HG03442 (cell line): ENCODE measurements at regions not wholly inside any gene's neighbourhood (a gene's known extent, or its start where the extent isn't known, plus 50 kb on each side); places are given as distances from the start of the nearest gene placed in this dataset.

Experiments used
- ATAC-seq: cut with Tn5 transposase; IDR thresholded peaks from one replicate; pipeline ENCODE4 v1.9.1; 2021; ENCODE audit warnings: mild to moderate bottlenecking, moderate library complexity; ENCODE audit not compliant: unreplicated experiment

- ATAC-seq: no peak
Measured at GRCh38 chr7:41312235-41312634, 390.7 kb downstream of the INHBA start.

GRCh38 chr7:41311301-41311700, 391.6 kb downstream of the INHBA start:
- ATAC-seq: no peak

- no peak for ATAC-seq
Measured at GRCh38 chr7:41306486-41306885, 396.4 kb downstream of the INHBA start.

- no peak for ATAC-seq
Measured at GRCh38 chr7:41305001-41305400, 397.9 kb downstream of the INHBA start.

GRCh38 chr7:41303709-41304108, 399.2 kb downstream of the INHBA start:
- ATAC-seq: no peak

- no peak for ATAC-seq
Measured at GRCh38 chr7:41298409-41298808, 404.5 kb downstream of the INHBA start.

GRCh38 chr7:41297166-41297565, 405.7 kb downstream of the INHBA start:
- no peak for ATAC-seq

- no peak for ATAC-seq
Measured at GRCh38 chr7:41295455-41295815, 407.5 kb downstream of the INHBA start.

- ATAC-seq: no peak
Measured at GRCh38 chr7:41294556-41295454, 408.1 kb downstream of the INHBA start.

- ATAC-seq: no peak
Measured at GRCh38 chr7:41292487-41292886, 410.4 kb downstream of the INHBA start.

- ATAC-seq: no peak
Measured at GRCh38 chr7:41287559-41288335, 415.1 kb downstream of the INHBA start.

- no peak for ATAC-seq
Measured at GRCh38 chr7:41280491-41280890, 422.4 kb downstream of the INHBA start.

GRCh38 chr7:41277561-41277960, 425.3 kb downstream of the INHBA start:
- no peak for ATAC-seq

GRCh38 chr7:41275255-41275654, 427.6 kb downstream of the INHBA start:
- ATAC-seq: no peak

GRCh38 chr7:41274179-41274578, 428.7 kb downstream of the INHBA start:
- ATAC-seq: no peak

- no peak for ATAC-seq
Measured at GRCh38 chr7:41272664-41273063, 430.2 kb downstream of the INHBA start.

GRCh38 chr7:41268878-41269277, 434.0 kb downstream of the INHBA start:
- ATAC-seq: no peak

- no peak for ATAC-seq
Measured at GRCh38 chr7:41261080-41261479, 441.8 kb downstream of the INHBA start.

GRCh38 chr7:41257660-41258059, 445.2 kb downstream of the INHBA start:
- ATAC-seq: no peak

- no peak for ATAC-seq
Measured at GRCh38 chr7:41256186-41256945, 446.5 kb downstream of the INHBA start.

- no peak for ATAC-seq
Measured at GRCh38 chr7:41255716-41256115, 447.2 kb downstream of the INHBA start.
